Stimulated activated CD8-positive, alpha-beta memory T cell treated with anti-CD3 and anti-CD28 coated beads, Interleukin-7, amount 100 ng/mL, for 1 hour (primary cell): ENCODE measurements at regions not wholly inside any gene's neighbourhood (a gene's known extent, or its start where the extent isn't known, plus 50 kb on each side); places are given as distances from the start of the nearest gene placed in this dataset.
A peak's percentile ranks its signal among the peaks of the same experiment; 100 is the strongest.

Source experiments
- DNase-seq, 2 donors: peaks; one replicate each; pipeline ENCODE4 v3.0.0-alpha.2; 2020; ENCODE audit warnings: low read depth in 2 of 2

GRCh38 chr9:107431461-107431860, 58.1 kb downstream of the KLF4 start:
- DNase-seq = no peak

- no peak for DNase-seq
Observed at GRCh38 chr9:107430071-107430470, 59.5 kb downstream of the KLF4 start.

DNA sequence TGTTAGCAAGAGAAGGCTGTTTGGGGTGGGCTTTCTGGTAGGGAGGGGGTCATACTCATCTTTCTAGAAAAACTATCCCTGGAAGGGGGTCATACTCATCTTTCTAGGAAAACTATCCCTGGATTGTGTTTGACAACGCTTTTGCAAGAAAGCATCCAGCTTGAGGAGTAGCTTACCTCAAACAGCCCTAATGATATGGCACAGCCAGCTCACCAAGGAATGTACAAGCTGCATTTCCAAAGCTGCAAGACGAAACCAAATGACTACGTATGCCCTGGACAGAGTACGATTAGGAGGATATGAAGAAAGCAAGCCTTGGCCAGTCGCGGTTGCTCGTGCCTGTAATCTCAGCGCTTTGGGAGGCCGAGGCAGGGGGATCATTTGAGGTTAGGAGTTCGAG, 63.4 kb downstream of the KLF4 start:
- DNase-seq = no peak

GRCh38 chr9:107425101-107426025, 64.2 kb downstream of the KLF4 start:
- peak in 1 of 2 donors; percentile 13 for DNase-seq

DNA sequence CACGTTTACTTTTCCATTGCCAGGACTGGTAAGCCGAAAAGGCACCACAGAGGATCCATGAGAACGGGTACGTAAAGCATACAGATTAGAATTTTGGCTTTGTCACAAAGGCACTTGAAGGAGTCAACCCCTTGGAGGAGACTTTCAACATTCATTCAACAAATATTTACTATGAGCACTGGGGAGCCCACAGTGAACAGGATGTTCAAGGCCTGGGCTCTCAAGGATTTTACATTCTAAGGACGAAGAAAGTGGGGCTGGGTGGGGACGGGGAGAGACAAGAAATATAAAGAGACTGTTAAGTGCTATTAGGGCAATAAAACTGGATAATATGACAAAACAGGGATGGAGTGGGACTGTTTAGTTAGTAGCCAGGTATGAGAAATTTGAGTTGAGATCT, 66.0 kb downstream of the KLF4 start:
- no peak for DNase-seq

DNA sequence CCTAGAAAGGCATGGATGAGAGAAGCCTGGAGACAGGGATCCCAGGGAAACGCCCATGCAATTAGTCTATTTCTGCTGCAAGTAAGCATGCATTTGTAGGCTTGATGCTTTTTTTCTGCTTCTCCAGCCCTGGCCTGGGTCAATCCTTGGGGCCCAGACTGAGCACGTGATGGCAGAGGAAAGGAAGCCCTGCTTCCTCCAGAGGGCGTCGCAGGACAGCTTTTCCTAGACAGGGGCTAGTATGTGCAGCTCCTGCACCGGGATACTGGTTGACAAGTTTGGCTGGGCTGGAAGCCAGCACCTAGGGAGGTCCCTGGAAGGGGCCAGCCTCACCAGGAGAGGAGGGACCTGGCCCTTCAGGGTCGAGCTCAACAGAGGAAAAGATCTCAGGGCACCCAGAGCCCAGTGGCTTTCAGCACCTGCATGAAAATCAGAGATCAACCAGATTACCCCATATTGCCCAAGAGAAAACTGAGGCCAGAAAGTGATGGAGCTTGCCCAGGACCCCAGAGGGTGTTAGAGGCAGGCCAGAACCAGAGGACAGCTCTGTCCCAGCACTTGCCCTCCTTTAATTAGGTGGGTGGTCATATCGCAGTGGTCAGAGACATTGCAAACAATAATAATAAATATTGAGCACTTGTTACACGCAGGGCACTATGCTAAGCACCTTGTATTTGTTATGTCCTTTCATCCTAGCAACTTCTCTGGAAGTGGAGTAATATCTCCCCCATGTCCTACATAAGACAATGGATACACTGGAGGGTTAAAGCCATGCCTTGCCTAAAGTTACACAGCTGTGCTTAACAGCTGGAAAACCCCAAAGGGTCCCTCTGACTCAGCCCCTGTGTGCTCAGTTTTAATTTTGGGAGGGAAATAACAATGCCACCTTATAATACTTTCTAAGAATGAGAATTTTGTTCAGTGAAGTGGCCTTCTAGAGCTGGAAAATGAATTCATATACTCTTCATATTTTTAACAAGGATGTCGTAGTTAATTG, 67.1 kb downstream of the KLF4 start:
- no peak for DNase-seq

DNA sequence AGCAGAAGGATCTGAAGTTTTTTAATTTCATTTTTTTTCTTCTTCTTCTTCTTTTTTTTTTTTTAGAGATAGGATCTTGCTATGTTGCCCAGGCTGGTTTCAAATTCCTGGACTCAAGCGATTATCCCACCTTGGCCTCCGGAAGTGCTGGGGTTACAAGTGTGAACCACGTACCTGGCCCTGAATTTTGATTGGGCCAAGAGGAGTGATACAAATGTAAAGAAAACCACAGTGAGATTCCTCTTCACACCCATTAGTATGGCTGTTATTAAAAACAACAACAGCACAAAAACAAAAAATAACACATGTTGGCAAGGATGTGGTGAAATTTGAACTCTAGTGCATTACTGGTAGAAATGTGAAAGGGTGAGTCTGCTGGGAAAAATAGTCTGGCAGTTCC, 79.1 kb downstream of the KLF4 start:
- DNase-seq = no peak

GRCh38 chr9:107409581-107410389, 79.8 kb downstream of the KLF4 start:
- DNase-seq = no peak

- no peak for DNase-seq
Observed at GRCh38 chr9:107407675-107408074, 81.9 kb downstream of the KLF4 start.

DNA sequence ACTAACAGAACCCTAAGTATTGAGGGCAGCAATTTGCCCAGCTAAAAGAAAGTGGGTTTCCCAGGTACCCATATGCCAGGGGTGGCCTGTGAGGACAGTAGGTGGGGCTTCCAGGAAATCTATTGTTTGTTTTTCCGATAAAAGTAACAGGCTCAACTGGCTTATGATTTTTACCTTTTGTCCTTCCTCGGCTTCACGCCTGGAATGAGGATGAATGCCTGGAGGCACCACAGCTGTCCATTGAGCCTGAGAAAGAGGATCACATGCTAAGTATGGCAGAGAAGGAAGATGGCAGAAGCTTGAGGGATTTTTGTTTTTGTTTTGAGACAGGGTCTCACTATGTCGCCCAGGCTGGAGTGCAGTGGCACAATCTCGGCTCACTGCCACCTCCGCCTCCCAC, 84.1 kb downstream of the KLF4 start:
- no peak for DNase-seq

- no peak for DNase-seq
Observed at GRCh38 chr9:107404736-107405135, 84.8 kb downstream of the KLF4 start.

- DNase-seq = no peak
Observed at GRCh38 chr9:107404161-107404560, 85.4 kb downstream of the KLF4 start.

GRCh38 chr9:107397076-107398044, 92.2 kb downstream of the KLF4 start:
- DNase-seq = no peak

GRCh38 chr9:107394264-107394663, 95.3 kb downstream of the KLF4 start:
- DNase-seq = no peak

DNA sequence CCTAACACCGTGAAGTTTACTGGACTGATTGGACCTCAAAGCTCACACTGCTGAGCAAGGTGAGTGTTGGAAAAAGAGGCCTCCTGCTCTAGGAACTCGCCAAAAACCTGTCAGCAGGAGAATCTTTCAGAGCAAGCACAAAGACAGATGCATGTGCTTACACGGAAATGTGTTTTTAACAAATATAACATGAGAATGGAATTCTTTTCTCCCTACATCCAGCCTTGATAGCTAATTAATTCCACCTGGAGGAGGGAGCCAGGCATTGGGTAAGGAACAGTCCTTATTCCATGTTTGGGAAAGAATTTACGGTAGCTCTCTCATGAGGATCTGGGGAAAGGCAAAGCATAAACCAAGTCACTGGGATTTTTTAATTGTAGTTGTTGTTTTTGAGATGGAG, 98.8 kb downstream of the KLF4 start:
- no peak for DNase-seq

GRCh38 chr9:107390279-107390678, 99.3 kb downstream of the KLF4 start:
- DNase-seq = no peak

DNA sequence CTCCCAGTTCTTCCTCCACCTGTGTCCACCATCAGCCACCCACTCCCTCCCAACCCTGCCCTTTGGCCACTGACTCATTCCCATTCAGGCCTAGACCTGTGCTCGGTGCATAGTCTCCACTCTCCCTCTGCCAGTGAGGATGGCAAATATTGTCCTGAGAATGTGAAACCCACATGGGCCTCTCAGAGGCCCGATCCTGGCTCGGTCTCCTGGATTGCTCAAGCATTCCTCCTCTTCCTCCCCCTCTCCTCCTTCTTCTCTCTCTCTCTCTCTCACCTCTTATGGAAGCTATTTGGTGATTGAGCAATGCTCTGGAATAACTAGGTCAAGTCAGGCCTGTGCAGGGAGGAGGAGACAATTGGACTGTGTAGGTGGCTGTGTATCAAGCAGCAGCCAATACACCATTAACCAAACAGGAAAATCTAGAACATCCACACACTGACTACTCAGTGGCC, 99.9 kb downstream of the KLF4 start:
- no peak for DNase-seq

GRCh38 chr9:107388890-107389289, 100.7 kb downstream of the KLF4 start:
- DNase-seq = no peak

DNA sequence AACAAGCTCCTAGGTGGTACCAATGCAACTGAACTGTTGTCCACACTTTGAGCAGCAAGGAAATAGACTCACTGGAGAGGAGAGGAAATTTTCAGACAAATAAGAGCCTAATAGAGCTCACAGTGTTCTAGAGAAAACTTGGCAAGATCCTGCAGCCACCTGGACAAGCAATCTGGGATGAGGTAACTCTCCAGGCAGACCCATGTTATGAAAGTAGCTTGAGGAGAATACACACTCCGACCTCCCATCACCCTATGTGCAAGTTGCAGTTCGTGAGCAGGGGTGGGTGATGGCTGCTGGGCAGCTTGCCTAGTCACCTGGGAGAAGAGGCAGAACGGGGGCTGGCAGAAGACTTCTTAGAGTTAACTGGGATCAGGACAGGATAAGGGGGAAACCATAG, 102.2 kb downstream of the KLF4 start:
- DNase-seq = no peak

- no peak for DNase-seq
Observed at GRCh38 chr9:107386396-107386795, 103.2 kb downstream of the KLF4 start.
